BLaER1 treated with 17β-estradiol and CSF1 and Interleukin-3, amounts not matched to agents 10 nM and 100 nM (cell line): ENCODE measurements at regions not wholly inside any gene's neighbourhood (a gene's known extent, or its start where the extent isn't known, plus 50 kb on each side); places are given as distances from the start of the nearest gene placed in this dataset.

Experiments used
- H3K27ac ChIP-seq, 11 experiments: shearing (Covaris generic); formaldehyde crosslinking; 2 replicates each; pipeline ENCODE4 v1.8.1; 2022
- H3K27me3 ChIP-seq, 11 experiments: shearing (Covaris generic); formaldehyde crosslinking; 2 replicates each; pipeline ENCODE4 v1.8.1; 2022
- H3K36me3 ChIP-seq, 11 experiments: shearing (Covaris generic); formaldehyde crosslinking; 2 replicates each; pipeline ENCODE4 v1.8.1; 2022
- H3K4me1 ChIP-seq, 10 experiments: shearing (Covaris generic); formaldehyde crosslinking; 2 replicates each; pipeline ENCODE4 v1.8.1; 2022
- H3K4me2 ChIP-seq, 11 experiments: shearing (Covaris generic); formaldehyde crosslinking; 2 replicates each; pipeline ENCODE4 v1.8.1; 2022
- H3K4me3 ChIP-seq, 10 experiments: shearing (Covaris generic); formaldehyde crosslinking; 2 replicates each; pipeline ENCODE4 v1.8.1; 2022
- H3K9ac ChIP-seq, 11 experiments: shearing (Covaris generic); formaldehyde crosslinking; 2 replicates each; pipeline ENCODE4 v1.8.1; 2022
- H3K9me3 ChIP-seq, 11 experiments: shearing (Covaris generic); formaldehyde crosslinking; replicated peaks in 1 of 11; 2 replicates each; pipeline ENCODE4 v1.8.1; 2022
- H4K20me1 ChIP-seq, 11 experiments: shearing (Covaris generic); formaldehyde crosslinking; 2 replicates each; pipeline ENCODE4 v1.8.1; 2022
- Cebpa-rat ChIP-seq, 11 experiments: shearing (Covaris generic); IDR thresholded peaks; 2 replicates each; pipeline ENCODE4 v1.8.1; 2022

- no peak for TF ChIP-seq Cebpa-rat (IDR thresholded peaks at IDR 0.05)
- no peaks in the 10 kb centered on the region for H3K36me3 ChIP-seq
Observed at GRCh38 chr10:117078168-117078837, 59.8 kb downstream of the VAX1 start.

GRCh38 chr10:117075064-117075463 lies 63.0 kb downstream of the VAX1 start:
- Histone ChIP-seq H3K27ac (peak overlapping the region in 1 of 11 experiments; percentile 7; a peak in 1 of 22 replicates), H3K4me3 (no peak overlapping the region), H3K4me2 (peak overlapping the region in 4 of 11 experiments; percentile 38 to 77 (median 68); a peak in 8 of 22 replicates), H3K27me3 (no peaks in the 10 kb centered on the region), H3K4me1 (peaks cover 0 to 54% (median 5%) of the 10 kb centered on the region in 10 experiments; a peak in 10 of 20 replicates), H4K20me1 (no peaks in the 10 kb centered on the region), H3K9me3 (peaks cover 0 to 7% (median 0%) of the 10 kb centered on the region in 11 experiments; a peak in 6 of 22 replicates), H3K9ac (no peak overlapping the region), H3K36me3 (no peaks in the 10 kb centered on the region)
- TF ChIP-seq Cebpa-rat (IDR thresholded peaks at IDR 0.05): no peak

More at GRCh38 chr10:117078168-117078837, 59.8 kb downstream of the VAX1 start:
- Histone ChIP-seq H3K4me3 (no peak overlapping the region), H3K9ac (no peak overlapping the region), H3K9me3 (no peaks in the 10 kb centered on the region), H3K27ac (no peak overlapping the region), H3K27me3 (no peaks in the 10 kb centered on the region), H4K20me1 (no peaks in the 10 kb centered on the region), H3K4me1 (peaks cover 0 to 27% (median 3%) of the 10 kb centered on the region in 10 experiments; a peak in 10 of 20 replicates), H3K4me2 (no peak overlapping the region)

GRCh38 chr10:117074621-117075020 lies 63.4 kb downstream of the VAX1 start:
- peaks cover 0 to 7% (median 0%) of the 10 kb centered on the region in 11 experiments; a peak in 6 of 22 replicates for H3K9me3 ChIP-seq
- H3K4me2 ChIP-seq: peak overlapping the region in 5 of 11 experiments; percentile 38 to 77 (median 66); a peak in 9 of 22 replicates
- no peaks in the 10 kb centered on the region for H3K27me3 ChIP-seq
- TF ChIP-seq Cebpa-rat (IDR thresholded peaks at IDR 0.05): no peak
- H3K4me3 ChIP-seq: no peak overlapping the region
- H3K27ac ChIP-seq: peak overlapping the region in 1 of 11 experiments; percentile 7; a peak in 1 of 22 replicates
- H3K36me3 ChIP-seq: no peaks in the 10 kb centered on the region
- no peak overlapping the region for H3K9ac ChIP-seq
- H4K20me1 ChIP-seq: no peaks in the 10 kb centered on the region
- H3K4me1 ChIP-seq: peaks cover 0 to 54% (median 5%) of the 10 kb centered on the region in 10 experiments; a peak in 10 of 20 replicates

GRCh38 chr10:117071286-117072050 lies 66.5 kb upstream of the SHTN1 start:
- Histone ChIP-seq H4K20me1 (no peaks in the 10 kb centered on the region), H3K36me3 (no peaks in the 10 kb centered on the region), H3K4me2 (peak overlapping the region in 5 of 11 experiments; percentile 45 to 59 (median 56); a peak in 10 of 22 replicates), H3K9ac (peak overlapping the region in 1 of 11 experiments; percentile 23; a peak in 1 of 22 replicates), H3K9me3 (peaks cover 0 to 7% (median 0%) of the 10 kb centered on the region in 11 experiments; a peak in 6 of 22 replicates), H3K4me1 (peaks cover 0 to 71% (median 5%) of the 10 kb centered on the region in 10 experiments; a peak in 10 of 20 replicates), H3K27me3 (no peaks in the 10 kb centered on the region), H3K27ac (peak overlapping the region in 3 of 11 experiments; percentile 28 to 58 (median 54); a peak in 4 of 22 replicates), H3K4me3 (no peak overlapping the region)
- TF ChIP-seq Cebpa-rat (IDR thresholded peaks at IDR 0.05): no peak
